ENCODE measurements at regions not wholly inside any gene's neighbourhood (a gene's known extent, or its start where the extent isn't known, plus 50 kb on each side); places are given as distances from the start of the nearest gene placed in this dataset.

DNA sequence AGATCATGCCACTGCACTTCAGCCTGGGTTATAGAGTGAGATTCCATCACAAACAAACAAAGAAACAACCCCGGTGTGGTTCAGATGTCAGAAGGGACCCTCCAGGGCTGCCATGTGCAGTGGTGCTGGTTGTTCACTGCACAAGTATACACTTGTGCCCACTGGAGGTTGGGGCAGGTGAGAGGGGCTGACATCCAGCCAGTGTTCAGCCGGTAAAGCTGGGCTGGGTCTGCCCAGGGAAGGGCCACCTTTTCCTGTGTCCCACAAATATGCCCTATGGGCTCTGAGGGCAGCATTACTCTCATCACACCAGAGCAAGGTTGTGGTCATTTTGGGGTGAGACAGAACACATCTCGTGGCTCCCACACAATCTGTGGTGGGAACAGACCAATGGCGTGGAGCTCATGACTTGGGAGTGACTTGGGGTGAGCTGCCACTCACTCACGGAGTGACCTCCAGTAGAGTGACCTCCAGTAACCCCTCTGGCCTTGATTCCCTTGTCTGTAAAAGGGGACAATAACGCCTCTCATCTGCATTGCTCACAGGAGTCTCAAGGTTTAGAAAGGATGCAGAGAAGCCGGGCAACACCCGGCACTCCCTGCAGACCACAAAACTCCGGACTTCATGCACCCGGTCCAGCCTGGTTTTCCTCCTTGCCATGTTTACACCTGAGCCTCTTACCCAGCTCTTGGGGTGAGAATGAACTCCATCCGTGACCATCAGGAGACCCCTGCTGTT, 69.0 kb upstream of the VRK1 start:
- DNase-seq (ENCODE audit: low spot score) = no peak

GRCh38 chr14:96729889-96730288, 67.3 kb upstream of the VRK1 start:
- DNase-seq (ENCODE audit: low spot score) = no peak

DNA sequence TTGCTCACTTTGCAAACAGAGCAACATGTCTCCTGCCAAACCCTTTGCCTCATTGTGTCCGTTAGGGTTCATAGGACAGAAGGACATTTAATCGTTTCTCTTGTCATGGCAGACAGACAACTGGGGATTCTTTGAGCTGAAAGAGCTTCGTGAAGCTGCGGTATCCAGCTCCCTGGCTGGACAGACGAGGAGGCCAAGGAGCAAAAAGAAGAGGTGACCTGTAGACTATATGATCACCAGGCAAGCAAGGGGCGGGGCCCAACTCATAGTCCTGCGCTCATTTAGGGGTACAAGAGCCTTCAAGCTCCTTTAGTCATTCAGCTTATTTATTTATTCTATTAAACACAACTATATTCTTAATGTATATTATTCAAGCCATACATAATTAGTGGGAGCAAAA, 66.8 kb upstream of the VRK1 start:
- DNase-seq (ENCODE audit: low spot score) = no peak

- no peak for DNase-seq (ENCODE audit: low spot score)
Observed at GRCh38 chr14:96734076-96734622, 63.0 kb upstream of the VRK1 start.

DNA sequence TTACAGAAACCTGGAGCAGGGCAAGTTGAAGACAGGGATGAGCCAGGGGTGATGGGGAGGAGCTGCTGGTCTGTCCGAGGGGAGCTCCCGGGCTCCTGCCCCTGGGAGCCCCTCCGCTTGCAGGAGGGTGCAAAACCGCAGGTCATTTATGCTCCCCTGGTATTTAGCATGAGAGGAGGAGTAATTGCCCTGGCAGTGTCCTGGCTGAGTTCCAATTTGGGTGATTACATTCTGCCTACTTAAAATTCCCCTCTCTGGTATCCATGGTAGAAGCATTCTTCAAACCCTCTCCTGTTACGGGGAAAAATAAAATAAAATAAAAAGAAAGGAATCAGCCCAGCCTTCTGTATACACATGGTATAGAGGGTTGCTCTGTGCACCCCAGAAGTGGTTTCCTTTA, 61.7 kb upstream of the VRK1 start:
- no peak for DNase-seq (ENCODE audit: low spot score)

DNA sequence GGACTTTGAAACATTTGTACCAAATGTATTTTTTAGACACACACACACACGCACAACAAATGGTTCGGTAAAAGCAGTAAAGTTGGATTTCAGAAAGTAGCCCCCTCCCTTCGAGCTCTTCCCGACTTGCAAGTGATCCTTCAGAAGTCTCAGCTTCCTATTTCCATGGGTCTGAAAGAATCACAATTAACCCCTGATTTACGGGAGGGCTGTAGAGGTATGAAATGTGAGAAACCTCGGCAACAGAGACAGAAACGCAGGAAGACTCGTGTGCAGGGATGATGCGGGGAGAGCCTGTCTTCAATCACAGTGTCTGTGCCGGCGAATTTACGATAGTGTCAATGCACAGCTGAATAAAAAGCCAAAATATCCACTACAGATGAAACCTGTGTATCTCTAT, 60.7 kb upstream of the VRK1 start:
- DNase-seq (ENCODE audit: low spot score) = no peak

DNA sequence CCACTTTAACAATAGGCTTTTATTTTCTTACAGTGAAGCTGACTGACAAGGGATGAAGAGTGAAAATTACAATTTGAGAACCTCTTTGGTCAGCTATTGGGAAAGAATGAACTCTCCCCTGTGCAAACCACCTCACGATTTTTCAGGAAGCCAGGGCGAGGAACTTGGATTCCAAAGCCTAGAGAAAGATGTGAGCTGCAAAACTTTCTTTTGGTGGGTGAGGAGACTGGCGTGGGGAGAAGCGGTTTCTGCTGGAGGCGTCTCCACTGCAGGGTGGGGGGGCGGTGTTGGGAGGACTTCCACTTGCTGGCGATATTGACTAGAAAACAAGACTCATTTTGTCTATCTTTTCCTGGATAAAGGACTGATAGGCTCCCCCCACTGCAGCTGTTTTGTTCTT, 59.3 kb upstream of the VRK1 start:
- DNase-seq (ENCODE audit: low spot score) = no peak

DNA sequence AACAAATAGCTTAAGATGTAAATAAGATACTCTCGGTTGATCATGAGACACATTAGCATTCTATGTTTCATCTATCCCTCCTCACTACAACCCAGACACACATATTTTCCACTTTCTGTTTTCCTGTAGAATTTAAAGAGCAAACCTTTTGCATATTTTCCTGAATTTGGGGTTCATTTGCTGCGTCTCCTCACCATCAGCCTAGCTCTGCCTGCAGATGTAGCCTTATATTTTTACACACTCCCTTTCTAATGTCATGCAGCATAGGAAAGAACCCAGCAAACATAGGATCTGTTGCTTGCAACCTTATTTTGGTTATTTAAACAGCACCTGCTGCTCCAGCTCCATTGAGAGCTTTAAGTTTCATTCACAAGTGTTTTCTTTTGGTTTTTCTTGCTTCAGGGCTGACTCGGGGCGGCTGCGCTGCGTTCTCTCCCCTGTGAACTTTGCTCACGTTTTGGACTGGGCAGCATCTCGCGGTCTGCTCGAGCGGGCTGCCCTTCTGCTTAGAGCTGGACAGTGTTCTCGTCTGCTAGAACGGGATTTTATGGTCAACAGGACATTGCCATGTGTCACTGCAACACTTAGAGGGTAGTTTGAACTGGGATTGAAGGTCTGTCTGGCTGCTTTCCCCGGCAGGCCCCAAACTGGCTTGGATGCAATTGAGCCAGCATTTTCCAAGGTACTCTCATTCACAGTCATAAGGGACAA, 57.8 kb upstream of the VRK1 start:
- DNase-seq (ENCODE audit: low spot score) = no peak

GRCh38 chr14:96741151-96741977, 55.8 kb upstream of the VRK1 start:
- DNase-seq (ENCODE audit: low spot score) = peak; percentile 42

DNA sequence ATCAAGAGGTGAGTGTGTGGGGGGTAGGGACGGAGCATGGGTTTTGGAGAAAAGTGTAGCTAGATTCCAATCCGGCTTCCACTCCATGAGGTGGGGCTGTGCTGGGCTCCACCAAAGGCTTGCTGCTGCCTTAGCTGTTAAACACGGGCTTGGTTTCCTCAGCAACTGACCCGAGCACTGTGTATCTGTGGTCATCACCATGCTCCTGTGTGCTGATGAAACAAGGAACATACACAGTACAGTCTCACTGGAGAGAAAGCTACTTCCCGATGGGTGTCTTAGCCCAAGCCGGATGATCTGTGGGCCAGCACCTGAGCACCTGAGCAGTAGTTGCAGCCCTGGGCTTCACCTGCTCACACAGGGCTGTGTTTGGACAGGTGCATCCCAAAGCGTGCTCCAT, 52.9 kb upstream of the VRK1 start:
- no peak for DNase-seq (ENCODE audit: low spot score)

GRCh38 chr14:96745500-96746051, 51.6 kb upstream of the VRK1 start:
- DNase-seq (ENCODE audit: low spot score) = no peak

DNA sequence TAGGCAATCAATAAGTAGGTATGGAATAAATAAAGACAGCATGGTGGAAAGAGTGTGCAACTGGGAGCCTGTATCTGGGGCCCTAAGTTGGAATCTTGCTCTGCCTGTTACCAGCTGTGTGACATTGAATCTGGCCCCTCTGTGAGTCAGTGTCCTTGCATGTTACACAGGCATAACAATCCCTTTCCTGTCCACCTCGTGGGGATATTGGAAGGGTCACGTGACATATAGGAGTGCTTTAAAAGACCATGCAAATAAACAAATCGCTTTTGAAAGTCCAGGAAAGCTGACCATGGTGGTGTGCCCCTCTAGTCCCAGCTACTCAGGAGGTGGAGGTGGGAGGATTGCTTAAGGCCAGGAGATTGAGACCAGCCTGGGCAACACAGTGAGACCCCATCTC, 51.1 kb upstream of the VRK1 start:
- no peak for DNase-seq (ENCODE audit: low spot score)

- DNase-seq (ENCODE audit: low spot score) = no peak
Observed at GRCh38 chr14:96747006-96747405, 50.2 kb upstream of the VRK1 start.
